GM12878 (cell line): ENCODE measurements at regions not wholly inside any gene's neighbourhood (a gene's known extent, or its start where the extent isn't known, plus 50 kb on each side); places are given as distances from the start of the nearest gene placed in this dataset.

Experiments used
- ATAC-seq: fragments of 200-7000 bp; cut with Tn5 transposase; 3 replicates; pipeline ENCODE4 v1.9.1; 2020; ENCODE audit warnings: mild to moderate bottlenecking, moderate library complexity
- BruUV-seq: library from RNA; stranded (reverse); fragments of 400-500 nt; replicated peaks from 2 replicates; lab custom pipeline; 2021; lab: Mats Ljungman, UMichigan
- CTCF ChIA-PET: fragments of 300-600 bp; sonication (Branson Sonifier 250); formaldehyde crosslinking; extraction: SDS; loops from one replicate; lab custom pipeline; 2021; ENCODE audit warnings: inconsistent platforms; lab: Yijun Ruan, JAX
- POLR2A ChIA-PET: fragments of 350-600 bp; formaldehyde crosslinking; extraction: SDS; loops from one replicate; lab custom pipeline; 2021; ENCODE audit warnings: inconsistent platforms; lab: Charles Lee
- RAD21 ChIA-PET: fragments of 300-600 bp; sonication (Branson Sonifier 250); formaldehyde crosslinking; loops from one replicate; lab custom pipeline; 2023; ENCODE audit warnings: antibody characterized with exemption; ENCODE audit not compliant: unreplicated experiment; lab: Charles Lee
- SMC1A ChIA-PET: fragments of 300-600 bp; sonication (Branson Sonifier 250); formaldehyde crosslinking; loops from one replicate; lab custom pipeline; 2023; ENCODE audit not compliant: unreplicated experiment, uncharacterized antibody; lab: Charles Lee
- DNase-seq: peaks from one replicate; pipeline ENCODE4 v3.0.0-alpha.2; 2011; ENCODE audit warnings: low read depth, low spot score
- FAIRE-seq: peaks from 3 replicates; lab custom pipeline; 2011; peaks lifted over from hg19 to GRCh38; lab: Jason Lieb, UNC
- H2AFZ ChIP-seq: 2 replicates; pipeline ENCODE4 v1.6.0; 2011; ENCODE audit warnings: low read depth, low read length, control low read depth; ENCODE audit not compliant: control insufficient read depth
- H3K27ac ChIP-seq: 2 replicates; pipeline ENCODE4 v1.5.1; 2011; ENCODE audit warnings: control low read depth; ENCODE audit not compliant: control insufficient read depth, insufficient read depth
- H3K27me3 ChIP-seq, 2 experiments: replicated peaks in 1 of 2; 2 replicates each; pipeline versions ENCODE4 v1.6.0 to v1.6.1; 2011; ENCODE audit warnings: low read length in 1 of 2; ENCODE audit not compliant: control insufficient read depth in 2 of 2, insufficient read depth in 2 of 2
- H3K36me3 ChIP-seq, 2 experiments: 2 replicates each; pipeline ENCODE4 v1.5.1; 2011; ENCODE audit warnings: low read length in 1 of 2; ENCODE audit not compliant: control insufficient read depth in 2 of 2, insufficient read depth in 2 of 2
- H3K4me1 ChIP-seq: 2 replicates; pipeline ENCODE4 v1.6.1; 2011; ENCODE audit warnings: mild to moderate bottlenecking, low read length, moderate library complexity, mixed read lengths; ENCODE audit not compliant: control insufficient read depth, insufficient read depth
- H3K4me2 ChIP-seq: 2 replicates; pipeline ENCODE4 v1.6.0; 2011; ENCODE audit warnings: control low read depth; ENCODE audit not compliant: control insufficient read depth, insufficient read depth
- H3K4me3 ChIP-seq: fragments of 200-600 bp; sonication (generic); 2 replicates; pipeline ENCODE4 v1.5.1; 2016
- H3K79me2 ChIP-seq: 2 replicates; pipeline ENCODE4 v1.6.0; 2011; ENCODE audit warnings: low read length; ENCODE audit not compliant: control insufficient read depth, insufficient read depth
- H3K9ac ChIP-seq: 2 replicates; pipeline ENCODE4 v1.8.0; 2011; ENCODE audit warnings: low read length, control low read depth, mixed read lengths; ENCODE audit not compliant: control insufficient read depth, insufficient read depth
- H3K9me3 ChIP-seq: replicated peaks from 3 replicates; pipeline ENCODE4 v1.5.1; 2011; ENCODE audit warnings: mild to moderate bottlenecking, low read length; ENCODE audit not compliant: control insufficient read depth, insufficient read depth
- H4K20me1 ChIP-seq: 2 replicates; pipeline ENCODE4 v1.6.0; 2011; ENCODE audit not compliant: control insufficient read depth, insufficient read depth
- BCL11A ChIP-seq: IDR thresholded peaks from 2 replicates; pipeline ENCODE4 v1.6.1; 2011; ENCODE audit warnings: low read depth, low read length
- BMI1 ChIP-seq: fragments of 450-650 bp; IDR thresholded peaks from 2 replicates; pipeline ENCODE4 v1.6.1; 2016; ENCODE audit warnings: mild to moderate bottlenecking, moderate library complexity, borderline replicate concordance
- CHD1 ChIP-seq: IDR thresholded peaks from 2 replicates; pipeline ENCODE4 v1.6.1; 2012; ENCODE audit warnings: low read depth, low read length, improper control_type of control experiment
- DPF2 ChIP-seq: fragments of 450-650 bp; IDR thresholded peaks from 2 replicates; pipeline ENCODE4 v1.6.1; 2017; ENCODE audit warnings: mild to moderate bottlenecking
- JUNB ChIP-seq: IDR thresholded peaks from 2 replicates; pipeline ENCODE4 v1.6.1; 2016; ENCODE audit warnings: antibody characterized with exemption, mild to moderate bottlenecking
- KAT2A ChIP-seq: conservative IDR thresholded peaks from 2 replicates; pipeline ENCODE4 v1.6.1; 2011; ENCODE audit warnings: low read depth, low read length; ENCODE audit not compliant: control insufficient read depth
- MYB ChIP-seq: fragments of 150-350 bp; IDR thresholded peaks from 2 replicates; pipeline ENCODE4 v1.6.1; 2014; ENCODE audit warnings: mild to moderate bottlenecking, low read depth, low read length, borderline replicate concordance
- RCOR1 ChIP-seq: conservative IDR thresholded peaks from 2 replicates; pipeline ENCODE4 v1.6.1; 2012; ENCODE audit warnings: low read depth, low read length, improper control_type of control experiment
- RUNX3 ChIP-seq: IDR thresholded peaks from 2 replicates; pipeline ENCODE4 v1.6.1; 2012; ENCODE audit warnings: low read length, inconsistent platforms
- YBX1 ChIP-seq: fragments of 450-650 bp; IDR thresholded peaks from 2 replicates; pipeline ENCODE4 v1.6.1; 2016; ENCODE audit warnings: antibody characterized with exemption
- ZNF24 ChIP-seq: fragments of 450-650 bp; IDR thresholded peaks from 2 replicates; pipeline ENCODE4 v1.6.1; 2017; ENCODE audit warnings: antibody characterized with exemption, mild to moderate bottlenecking
- WGBS: methylation state at CpG from one replicate; pipeline ENCODE4 v1.1.6; 2016; ENCODE audit warnings: low lambda C conversion rate; ENCODE audit not compliant: insufficient replicate concordance, insufficient coverage; ENCODE audit errors: missing lambda C conversion rate; 5-methylcytosine and 5-hydroxymethylcytosine counted together
- in situ Hi-C: fragments of 300-500 bp; cut with MboI; formaldehyde crosslinking; loops from 9 replicates; pipeline ENCODE4 v1.14.3; 2018; ENCODE audit warnings: mixed read lengths
- intact Hi-C: fragments of 100-400 bp; cut with micrococcal nuclease; formaldehyde crosslinking; loops from one replicate; pipeline ENCODE4 v1.14.2; 2022; ENCODE audit not compliant: unreplicated experiment
- TF ChIP-seq, protein P1 (sequence below), 3 experiments: IDR thresholded peaks in 2 of 3; conservative IDR thresholded peaks in 1 of 3; 2 replicates each; pipeline ENCODE4 v1.5.1; 2011; ENCODE audit warnings: low read depth in 3 of 3, low read length in 3 of 3, mild to moderate bottlenecking in 3 of 3, control low read depth in 2 of 3, moderate library complexity in 2 of 3, inconsistent platforms in 1 of 3, mixed read lengths in 1 of 3; ENCODE audit not compliant: control insufficient read depth in 2 of 3, insufficient read depth in 1 of 3; ENCODE audit errors: extremely low read depth in 1 of 3
- TF ChIP-seq, protein P2 (sequence below): fragments of 450-650 bp; IDR thresholded peaks from 2 replicates; pipeline ENCODE4 v1.6.1; 2016; ENCODE audit warnings: mild to moderate bottlenecking

DNA sequence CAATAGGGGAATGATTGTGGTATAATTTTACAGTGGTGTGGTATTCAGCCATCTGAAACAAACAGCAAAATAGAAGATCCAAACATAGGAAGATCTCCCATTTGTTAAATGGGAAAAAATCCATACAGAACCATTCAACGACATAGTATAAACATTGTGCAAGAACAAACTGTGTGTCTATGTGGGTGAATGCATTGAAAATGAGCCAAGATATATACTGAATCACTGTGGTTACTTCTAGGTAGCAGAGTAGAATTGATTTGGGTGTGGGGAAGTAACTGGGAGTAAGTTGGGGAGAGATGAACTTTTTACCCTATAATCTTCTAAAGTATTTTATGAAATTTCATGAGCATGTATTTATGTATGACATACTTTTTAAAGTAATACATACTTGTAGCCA is 123.1 kb upstream of the UMPS start (continued):
- TF ChIP-seq ZNF24 (no peak), YBX1 (no peak), KAT2A (no peak)

DNA sequence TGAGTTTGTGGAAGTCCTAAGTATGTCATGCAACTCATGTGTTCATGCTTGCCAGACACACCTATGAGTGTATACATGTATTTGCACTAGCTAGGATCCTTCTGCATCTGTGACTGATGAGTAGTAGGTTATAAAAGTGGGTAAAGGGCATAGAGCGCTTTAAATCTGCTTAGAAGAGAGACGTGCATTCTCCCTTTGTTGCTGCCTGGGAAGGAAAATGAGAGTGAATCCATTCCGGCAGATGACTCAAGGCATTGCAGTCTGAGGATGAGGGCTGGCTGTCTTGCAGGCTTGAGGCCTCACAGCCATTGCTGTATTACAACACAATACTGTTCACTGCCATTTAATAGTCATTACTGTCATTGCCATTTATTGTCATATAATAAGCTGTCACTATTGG is 120.8 kb upstream of the UMPS start:
- ChIA-PET RAD21 (no interaction called here), POLR2A (no interaction called here), CTCF (interaction anchor here (1.1 kb wide), 1 partner anchor 27 kb away, joined by 3 read pairs; no protein-coding TSS in a partner anchor), SMC1A (interaction anchor here (1.7 kb wide), 1 partner anchor 11 kb away, joined by 5 read pairs; no protein-coding TSS in a partner anchor)
- no peak overlapping the region for H3K4me3 ChIP-seq
- no peak for FAIRE-seq
- H2AFZ ChIP-seq: no peak overlapping the region
- no peak overlapping the region for H3K27ac ChIP-seq
- intact Hi-C loops (no loop called here), in situ Hi-C loops (no loop called here)
- no TSS peak for BruUV-seq
- no peak for DNase-seq
- H3K4me1 ChIP-seq: no peaks in the 10 kb centered on the region
- WGBS: 69% methylated on average over 3 of the region's 3 CpGs
- H3K27me3 ChIP-seq: no peaks in the 10 kb centered on the region
- TF ChIP-seq RUNX3 (no peak), DPF2 (no peak), BMI1 (no peak)
- H4K20me1 ChIP-seq: no peaks in the 10 kb centered on the region
- H3K36me3 ChIP-seq: no peaks in the 10 kb centered on the region
- no peak overlapping the region for H3K4me2 ChIP-seq
- H3K9me3 ChIP-seq: no peaks in the 10 kb centered on the region
- no peak for ATAC-seq
- no peak overlapping the region for H3K9ac ChIP-seq
- no peaks in the 10 kb centered on the region for H3K79me2 ChIP-seq

DNA sequence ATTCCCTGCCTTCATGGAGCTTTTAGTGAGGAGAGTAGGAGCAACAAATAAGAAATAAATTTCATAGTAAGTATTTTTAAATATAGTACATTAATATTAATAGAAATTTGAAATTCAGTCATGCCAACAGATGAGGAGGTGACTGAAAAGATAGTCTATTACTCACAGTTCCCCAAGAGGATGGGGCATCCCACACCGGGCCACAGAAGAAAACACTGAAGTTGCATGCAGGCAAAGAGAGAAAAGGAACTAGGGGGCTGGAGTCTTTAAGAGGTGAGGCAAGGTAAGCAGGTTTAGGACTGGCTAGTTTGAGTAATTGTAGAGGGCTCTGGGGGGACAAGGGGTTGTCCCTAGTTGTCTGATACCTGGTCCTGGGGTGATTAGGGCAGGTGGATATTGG is 120.1 kb upstream of the UMPS start:
- Histone ChIP-seq H2AFZ (no peak overlapping the region), H3K4me2 (no peak overlapping the region), H3K9ac (no peak overlapping the region), H4K20me1 (no peaks in the 10 kb centered on the region), H3K27ac (no peak overlapping the region), H3K4me1 (no peaks in the 10 kb centered on the region), H3K4me3 (no peak overlapping the region), H3K9me3 (no peaks in the 10 kb centered on the region), H3K36me3 (no peaks in the 10 kb centered on the region), H3K79me2 (no peaks in the 10 kb centered on the region), H3K27me3 (no peaks in the 10 kb centered on the region)
- CTCF ChIA-PET: interaction anchor here (1.1 kb wide), 1 partner anchor 26 kb away, joined by 3 read pairs; no protein-coding TSS in a partner anchor
- FAIRE-seq: no peak
- intact Hi-C loops: no loop called here
- POLR2A ChIA-PET: no interaction called here
- DNase-seq: no peak
- SMC1A ChIA-PET: interaction anchor here (1.7 kb wide), 1 partner anchor 10 kb away, joined by 5 read pairs; no protein-coding TSS in a partner anchor
- RAD21 ChIA-PET: no interaction called here
- no TSS peak for BruUV-seq
- in situ Hi-C loops: no loop called here
- no peak for ATAC-seq
- 0% methylated on average over 1 of the region's 1 CpG for WGBS
- TF ChIP-seq, protein P1, sequence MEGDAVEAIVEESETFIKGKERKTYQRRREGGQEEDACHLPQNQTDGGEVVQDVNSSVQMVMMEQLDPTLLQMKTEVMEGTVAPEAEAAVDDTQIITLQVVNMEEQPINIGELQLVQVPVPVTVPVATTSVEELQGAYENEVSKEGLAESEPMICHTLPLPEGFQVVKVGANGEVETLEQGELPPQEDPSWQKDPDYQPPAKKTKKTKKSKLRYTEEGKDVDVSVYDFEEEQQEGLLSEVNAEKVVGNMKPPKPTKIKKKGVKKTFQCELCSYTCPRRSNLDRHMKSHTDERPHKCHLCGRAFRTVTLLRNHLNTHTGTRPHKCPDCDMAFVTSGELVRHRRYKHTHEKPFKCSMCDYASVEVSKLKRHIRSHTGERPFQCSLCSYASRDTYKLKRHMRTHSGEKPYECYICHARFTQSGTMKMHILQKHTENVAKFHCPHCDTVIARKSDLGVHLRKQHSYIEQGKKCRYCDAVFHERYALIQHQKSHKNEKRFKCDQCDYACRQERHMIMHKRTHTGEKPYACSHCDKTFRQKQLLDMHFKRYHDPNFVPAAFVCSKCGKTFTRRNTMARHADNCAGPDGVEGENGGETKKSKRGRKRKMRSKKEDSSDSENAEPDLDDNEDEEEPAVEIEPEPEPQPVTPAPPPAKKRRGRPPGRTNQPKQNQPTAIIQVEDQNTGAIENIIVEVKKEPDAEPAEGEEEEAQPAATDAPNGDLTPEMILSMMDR (IDR thresholded peaks at IDR 0.05 in 2 of 3, conservative IDR thresholded peaks at IDR 0.05 in 1 of 3; ENCODE audit: control insufficient read depth in 2 of 3, extremely low read depth in 1 of 3, insufficient read depth in 1 of 3, low read depth in 3 of 3, low read length in 3 of 3): no peak
- TF ChIP-seq JUNB (no peak), BCL11A (no peak), MYB (no peak), RCOR1 (no peak), CHD1 (no peak), KAT2A (no peak)
- TF ChIP-seq, protein P2, sequence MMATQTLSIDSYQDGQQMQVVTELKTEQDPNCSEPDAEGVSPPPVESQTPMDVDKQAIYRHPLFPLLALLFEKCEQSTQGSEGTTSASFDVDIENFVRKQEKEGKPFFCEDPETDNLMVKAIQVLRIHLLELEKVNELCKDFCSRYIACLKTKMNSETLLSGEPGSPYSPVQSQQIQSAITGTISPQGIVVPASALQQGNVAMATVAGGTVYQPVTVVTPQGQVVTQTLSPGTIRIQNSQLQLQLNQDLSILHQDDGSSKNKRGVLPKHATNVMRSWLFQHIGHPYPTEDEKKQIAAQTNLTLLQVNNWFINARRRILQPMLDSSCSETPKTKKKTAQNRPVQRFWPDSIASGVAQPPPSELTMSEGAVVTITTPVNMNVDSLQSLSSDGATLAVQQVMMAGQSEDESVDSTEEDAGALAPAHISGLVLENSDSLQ: no peak
